ENCODE measurements at regions not wholly inside any gene's neighbourhood (a gene's known extent, or its start where the extent isn't known, plus 50 kb on each side); places are given as distances from the start of the nearest gene placed in this dataset.
"Not testable (repeated sequence)": the region's sequence is repeated elsewhere in the genome, so short reads cannot be mapped to it uniquely, and the experiment has no call there.

GRCh38 chr22:23494930-23495266 lies 85.2 kb downstream of the IGLL1 start:
- H3K9me3 Mint-ChIP-seq = no peaks in the 10 kb centered on the region
- no peaks in the 10 kb centered on the region for H3K36me3 Mint-ChIP-seq (ENCODE audit: low read depth)
- peak overlapping the region; percentile 14 for H3K27ac Mint-ChIP-seq
- H3K4me3 Mint-ChIP-seq = no peak overlapping the region
- H3K27me3 Mint-ChIP-seq = no peaks in the 10 kb centered on the region
- peaks cover 14% of the 10 kb centered on the region for H3K4me1 Mint-ChIP-seq (ENCODE audit: low read depth)

GRCh38 chr22:23485490-23485889 lies 94.6 kb downstream of the IGLL1 start:
- no peaks in the 10 kb centered on the region for H3K36me3 Mint-ChIP-seq (ENCODE audit: low read depth)

DNA sequence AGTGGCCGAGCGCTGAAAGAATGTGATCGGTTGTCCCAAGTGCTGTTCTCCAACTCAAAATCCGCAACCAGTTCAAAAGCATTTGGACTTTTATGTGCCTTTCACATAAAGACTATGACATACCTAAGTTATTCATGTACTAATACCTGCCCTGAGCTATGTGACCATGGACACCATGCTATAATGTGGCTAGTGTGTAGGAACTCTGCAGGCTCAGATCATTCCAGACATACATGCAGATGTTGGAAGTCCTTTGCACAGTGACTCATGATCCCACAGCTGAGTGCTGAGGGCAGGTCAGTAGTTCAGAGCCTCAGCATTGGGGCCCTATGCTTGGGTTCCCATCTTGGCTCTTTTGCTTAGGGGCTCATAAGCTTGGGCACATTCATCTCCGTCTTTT lies 95.4 kb downstream of the IGLL1 start:
- H3K27ac Mint-ChIP-seq = no peak overlapping the region
- no peak overlapping the region for H3K4me3 Mint-ChIP-seq
- no peaks in the 10 kb centered on the region for H3K9me3 Mint-ChIP-seq
- peaks cover 11% of the 10 kb centered on the region for H3K27me3 Mint-ChIP-seq
- H3K4me1 Mint-ChIP-seq (ENCODE audit: low read depth) = peaks cover 5% of the 10 kb centered on the region
- no peaks in the 10 kb centered on the region for H3K36me3 Mint-ChIP-seq (ENCODE audit: low read depth)

More at GRCh38 chr22:23485490-23485889, 94.6 kb downstream of the IGLL1 start:
- peaks cover 11% of the 10 kb centered on the region for H3K27me3 Mint-ChIP-seq
- no peak overlapping the region for H3K27ac Mint-ChIP-seq
- H3K4me1 Mint-ChIP-seq (ENCODE audit: low read depth) = peaks cover 5% of the 10 kb centered on the region
- no peak overlapping the region for H3K4me3 Mint-ChIP-seq
- H3K9me3 Mint-ChIP-seq = no peaks in the 10 kb centered on the region

DNA sequence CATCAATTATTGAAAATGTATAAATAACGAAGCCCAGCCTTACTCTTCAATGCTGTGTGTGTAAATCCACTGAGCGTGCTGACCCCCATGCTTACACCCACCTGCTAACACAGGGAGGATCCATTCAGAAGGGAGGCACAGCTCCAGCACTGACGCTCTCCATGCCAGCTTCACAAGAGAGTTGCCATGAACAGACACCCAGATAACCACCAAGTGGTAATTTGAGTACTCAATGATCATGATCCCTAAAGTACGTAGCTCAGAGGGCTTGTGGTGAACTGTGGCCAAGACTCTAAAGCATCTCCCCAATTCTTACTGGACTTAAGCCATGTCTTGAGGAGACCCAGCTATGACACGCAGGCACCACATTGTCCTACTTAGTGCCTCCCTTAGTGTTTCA lies 98.7 kb downstream of the IGLL1 start:
- Mint-ChIP-seq H3K27ac (no peak overlapping the region), H3K4me1 (ENCODE audit: low read depth) (no peaks in the 10 kb centered on the region), H3K9me3 (no peaks in the 10 kb centered on the region), H3K36me3 (ENCODE audit: low read depth) (no peaks in the 10 kb centered on the region), H3K27me3 (peaks cover 5% of the 10 kb centered on the region), H3K4me3 (no peak overlapping the region)

DNA sequence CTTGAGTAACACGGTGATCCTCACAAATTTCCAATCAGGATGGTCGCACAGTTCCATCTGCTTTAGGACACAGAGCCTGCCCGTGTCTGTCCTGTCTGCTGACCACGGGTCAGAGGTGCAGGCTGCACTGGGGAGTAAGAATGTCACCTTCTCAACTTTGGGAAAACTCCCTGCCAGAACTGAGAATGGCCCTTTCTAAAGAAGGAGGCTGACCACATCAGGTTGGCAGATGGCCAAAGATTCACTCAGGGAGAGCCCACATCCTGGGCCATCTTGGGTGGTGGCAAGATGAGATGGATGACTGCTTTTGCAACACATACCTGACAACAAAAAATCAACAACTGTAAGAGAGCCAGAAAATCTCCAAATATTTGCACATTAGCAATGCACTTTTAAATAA lies 101.9 kb downstream of the IGLL1 start:
- no peak overlapping the region for H3K4me3 Mint-ChIP-seq
- H3K9me3 Mint-ChIP-seq = no peaks in the 10 kb centered on the region
- no peaks in the 10 kb centered on the region for H3K36me3 Mint-ChIP-seq (ENCODE audit: low read depth)
- H3K27ac Mint-ChIP-seq = no peak overlapping the region
- H3K27me3 Mint-ChIP-seq = no peaks in the 10 kb centered on the region
- no peaks in the 10 kb centered on the region for H3K4me1 Mint-ChIP-seq (ENCODE audit: low read depth)

DNA sequence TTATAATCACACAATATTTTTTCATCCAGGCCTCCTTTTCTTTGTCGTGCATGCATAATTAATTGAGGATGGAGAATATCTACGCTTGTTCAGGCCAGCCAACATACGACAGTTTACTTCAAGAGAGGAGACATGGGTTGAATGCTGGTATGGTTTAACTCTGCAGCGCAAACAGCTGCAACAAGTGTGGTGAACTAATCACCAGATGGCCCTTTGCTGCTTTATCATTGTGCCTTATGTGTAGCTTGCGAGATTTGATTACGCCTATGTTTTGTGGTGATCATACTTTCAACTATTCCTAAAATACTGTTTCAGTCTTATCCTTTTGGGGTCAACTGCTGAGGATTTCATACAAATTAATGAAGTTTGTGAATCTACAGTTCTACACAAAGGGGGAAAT lies 105.6 kb downstream of the IGLL1 start:
- H3K27ac Mint-ChIP-seq; H3K27me3 Mint-ChIP-seq; H3K9me3 Mint-ChIP-seq; H3K4me1 Mint-ChIP-seq (ENCODE audit: low read depth); H3K36me3 Mint-ChIP-seq (ENCODE audit: low read depth); H3K4me3 Mint-ChIP-seq: not testable (repeated sequence)

GRCh38 chr22:23473901-23474300 lies 106.2 kb downstream of the IGLL1 start:
- Mint-ChIP-seq H3K27ac (no peak overlapping the region), H3K9me3 (no peaks in the 10 kb centered on the region)

GRCh38 chr22:23472376-23472775 lies 107.7 kb downstream of the IGLL1 start:
- H3K27ac Mint-ChIP-seq; H3K27me3 Mint-ChIP-seq; H3K4me3 Mint-ChIP-seq; H3K4me1 Mint-ChIP-seq (ENCODE audit: low read depth); H3K36me3 Mint-ChIP-seq (ENCODE audit: low read depth); H3K9me3 Mint-ChIP-seq: not testable (repeated sequence)

More at GRCh38 chr22:23473901-23474300, 106.2 kb downstream of the IGLL1 start:
- Mint-ChIP-seq H3K4me3 (no peak overlapping the region), H3K4me1 (ENCODE audit: low read depth) (no peaks in the 10 kb centered on the region), H3K27me3 (no peaks in the 10 kb centered on the region), H3K36me3 (ENCODE audit: low read depth) (no peaks in the 10 kb centered on the region)

DNA sequence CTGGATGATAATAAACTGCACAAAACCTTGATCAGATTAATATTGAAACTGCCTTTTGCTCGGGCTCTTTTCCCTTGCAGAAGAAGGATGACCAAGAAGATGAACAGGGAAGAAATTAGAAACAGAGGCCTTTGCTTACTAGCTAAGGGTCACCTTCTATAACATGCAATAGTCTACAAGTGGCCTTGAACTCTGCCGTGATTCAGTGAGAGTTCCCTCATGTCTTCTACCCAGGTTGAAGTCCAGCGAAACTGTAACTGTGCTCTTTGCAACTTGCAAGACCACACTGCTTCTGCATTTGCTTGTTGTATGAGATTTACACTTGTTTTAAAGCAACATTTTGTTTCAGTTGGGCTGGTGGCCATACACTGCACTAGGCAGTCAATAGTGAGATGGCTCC lies 108.4 kb downstream of the IGLL1 start:
- no peak overlapping the region for H3K4me3 Mint-ChIP-seq
- H3K27me3 Mint-ChIP-seq = no peaks in the 10 kb centered on the region
- no peak overlapping the region for H3K27ac Mint-ChIP-seq
- no peaks in the 10 kb centered on the region for H3K4me1 Mint-ChIP-seq (ENCODE audit: low read depth)
- no peaks in the 10 kb centered on the region for H3K9me3 Mint-ChIP-seq
- no peaks in the 10 kb centered on the region for H3K36me3 Mint-ChIP-seq (ENCODE audit: low read depth)

DNA sequence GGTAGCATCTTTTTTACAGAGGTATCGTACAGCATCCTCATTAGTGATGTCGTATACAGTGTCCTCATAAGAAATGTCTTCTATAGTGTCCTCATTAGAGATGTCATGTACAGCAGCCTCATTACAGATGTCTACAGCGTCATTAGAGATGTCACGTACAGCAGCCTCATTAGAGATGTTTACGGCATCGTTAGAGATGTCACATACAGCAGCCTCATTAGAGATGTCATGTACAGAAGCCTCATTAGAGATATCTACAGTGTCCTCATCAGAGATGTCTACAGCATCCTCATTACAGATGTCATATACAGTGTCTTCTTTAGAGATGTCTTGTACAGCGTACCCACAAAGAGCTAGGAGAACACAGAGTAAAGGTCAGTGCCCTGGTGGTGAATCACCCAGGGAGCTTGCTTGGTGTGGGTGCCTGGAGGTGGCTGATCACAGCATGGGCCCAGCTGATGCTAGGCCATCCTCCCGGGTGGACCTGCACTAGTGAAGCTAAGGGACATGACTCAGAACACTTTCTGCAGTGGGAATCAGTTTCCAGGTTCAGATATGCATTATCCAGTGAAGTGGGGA lies 109.2 kb downstream of the IGLL1 start:
- no peaks in the 10 kb centered on the region for H3K4me1 Mint-ChIP-seq (ENCODE audit: low read depth)
- no peaks in the 10 kb centered on the region for H3K9me3 Mint-ChIP-seq
- H3K27me3 Mint-ChIP-seq = no peaks in the 10 kb centered on the region
- no peak overlapping the region for H3K27ac Mint-ChIP-seq
- H3K36me3 Mint-ChIP-seq (ENCODE audit: low read depth) = no peaks in the 10 kb centered on the region
- H3K4me3 Mint-ChIP-seq = no peak overlapping the region

DNA sequence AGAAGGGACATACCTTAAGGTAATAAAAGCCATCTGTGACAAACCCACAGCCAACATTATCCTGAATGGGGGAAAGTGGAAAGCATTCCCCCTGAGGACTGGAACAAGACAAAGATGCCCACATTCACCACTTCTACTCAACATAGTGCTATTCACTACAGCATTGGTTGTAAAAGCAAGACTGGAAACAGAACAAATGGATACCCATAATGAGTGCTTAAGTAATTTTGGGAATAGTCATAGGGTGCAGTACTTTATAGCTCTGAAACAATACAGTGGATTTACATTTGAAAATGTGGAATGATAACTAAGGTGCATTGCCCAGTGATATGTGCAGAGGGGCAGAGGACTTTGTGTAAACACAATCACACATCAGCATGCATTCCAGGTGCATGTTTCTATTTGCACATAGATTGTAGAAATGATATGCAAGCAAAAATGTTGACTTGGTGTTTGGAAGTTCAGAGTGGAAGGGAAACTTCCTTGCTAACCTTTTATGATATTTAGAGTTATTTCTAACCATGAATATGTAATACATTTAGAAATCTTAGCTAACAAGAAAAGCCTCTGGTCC lies 112.3 kb downstream of the IGLL1 start:
- no peaks in the 10 kb centered on the region for H3K36me3 Mint-ChIP-seq (ENCODE audit: low read depth)
- H3K4me3 Mint-ChIP-seq = no peak overlapping the region
- H3K4me1 Mint-ChIP-seq (ENCODE audit: low read depth) = no peaks in the 10 kb centered on the region
- H3K9me3 Mint-ChIP-seq = no peaks in the 10 kb centered on the region
- no peak overlapping the region for H3K27ac Mint-ChIP-seq
- peaks cover 8% of the 10 kb centered on the region for H3K27me3 Mint-ChIP-seq

- Mint-ChIP-seq H3K9me3 (no peaks in the 10 kb centered on the region), H3K27ac (no peak overlapping the region), H3K36me3 (ENCODE audit: low read depth) (no peaks in the 10 kb centered on the region), H3K4me1 (ENCODE audit: low read depth) (no peaks in the 10 kb centered on the region), H3K4me3 (no peak overlapping the region), H3K27me3 (peaks cover 14% of the 10 kb centered on the region)
Measured at GRCh38 chr22:23466351-23466750, 113.7 kb downstream of the IGLL1 start.

GRCh38 chr22:23464796-23465195 lies 115.3 kb downstream of the IGLL1 start:
- not testable (repeated sequence) for H3K9me3 Mint-ChIP-seq; H3K27ac Mint-ChIP-seq; H3K36me3 Mint-ChIP-seq (ENCODE audit: low read depth); H3K4me1 Mint-ChIP-seq (ENCODE audit: low read depth); H3K4me3 Mint-ChIP-seq
- peaks cover 14% of the 10 kb centered on the region for H3K27me3 Mint-ChIP-seq

DNA sequence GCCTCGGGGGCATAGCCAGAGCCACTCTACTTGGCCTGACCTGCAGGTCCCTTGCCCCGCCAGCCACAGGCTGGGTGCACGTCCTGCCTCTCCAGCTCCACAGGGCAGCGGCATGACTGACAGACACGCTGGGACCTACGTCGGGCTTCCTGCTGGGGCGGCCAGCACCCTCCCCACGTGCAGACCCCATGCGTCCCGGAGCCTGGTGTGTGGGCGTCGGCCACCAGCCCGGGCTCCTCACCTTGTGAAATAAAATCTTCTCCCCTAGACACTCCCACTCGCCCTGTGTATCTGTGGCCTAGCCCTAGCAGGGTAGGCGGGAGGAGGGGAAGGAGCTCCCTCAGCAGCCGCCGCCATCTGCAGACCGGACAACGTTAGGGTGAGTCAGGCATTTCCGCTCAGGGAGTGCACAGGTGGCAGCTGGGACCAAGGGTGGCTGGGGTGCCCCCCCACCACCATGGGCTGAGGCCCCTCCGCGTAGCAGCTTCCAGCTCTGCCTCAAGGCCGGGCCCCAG lies 119.5 kb downstream of the IGLL1 start:
- H3K36me3 Mint-ChIP-seq (ENCODE audit: low read depth); H3K27ac Mint-ChIP-seq; H3K4me3 Mint-ChIP-seq; H3K9me3 Mint-ChIP-seq: not testable (repeated sequence)
- peaks cover 30% of the 10 kb centered on the region for H3K27me3 Mint-ChIP-seq
- H3K4me1 Mint-ChIP-seq (ENCODE audit: low read depth) = peaks cover 11% of the 10 kb centered on the region

DNA sequence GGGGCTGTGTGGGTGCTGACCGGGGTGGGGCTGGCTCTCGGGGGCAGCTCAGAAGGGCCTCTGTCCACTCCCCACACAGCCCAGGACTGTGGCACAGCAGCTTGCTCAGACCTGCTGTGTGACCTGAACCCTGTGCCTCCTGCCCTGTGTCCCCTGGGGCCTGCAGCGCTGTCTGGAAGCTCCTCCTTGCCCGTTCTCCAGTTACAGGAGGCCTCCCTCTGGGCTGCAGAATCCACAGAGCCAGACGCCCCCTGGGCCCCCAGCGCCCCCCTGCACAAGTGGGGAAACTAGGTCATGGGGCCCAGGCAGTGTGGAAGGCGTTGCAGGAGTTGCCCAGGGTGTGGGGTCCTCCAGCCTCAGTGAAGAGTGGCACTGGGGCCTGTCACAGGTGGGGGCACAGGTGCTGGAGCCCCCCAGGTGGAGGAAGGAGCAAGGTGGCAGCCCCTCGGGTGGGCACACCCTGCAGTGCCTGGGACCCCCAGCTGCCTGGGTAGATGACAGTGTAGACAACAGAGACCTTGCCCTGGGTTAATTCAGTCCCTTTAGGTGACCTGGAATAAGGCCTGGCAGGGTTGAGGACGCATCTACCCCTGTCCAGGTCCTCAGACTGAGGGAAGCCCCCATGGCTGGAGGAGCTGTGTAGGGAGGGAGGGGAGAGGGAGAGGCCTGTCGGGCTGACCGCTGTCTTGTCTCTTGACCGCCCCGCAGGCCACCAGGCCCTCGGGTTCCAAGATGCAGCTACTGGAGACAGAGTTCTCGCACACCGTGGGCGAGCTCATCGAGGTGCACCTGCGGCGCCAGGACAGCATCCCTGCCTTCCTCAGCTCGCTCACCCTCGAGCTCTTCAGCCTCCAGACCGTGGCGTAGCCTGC lies 120.2 kb downstream of the IGLL1 start:
- peaks cover 11% of the 10 kb centered on the region for H3K4me1 Mint-ChIP-seq (ENCODE audit: low read depth)
- H3K9me3 Mint-ChIP-seq; H3K36me3 Mint-ChIP-seq (ENCODE audit: low read depth); H3K27ac Mint-ChIP-seq; H3K4me3 Mint-ChIP-seq: not testable (repeated sequence)
- peaks cover 30% of the 10 kb centered on the region for H3K27me3 Mint-ChIP-seq

All from stimulated activated naive CD8-positive, alpha-beta T cell treated with anti-CD3 and anti-CD28 coated beads, Interleukin-15, Interleukin-2, amounts not matched to agents 100 ng/mL and 50 ng/mL, for 24 hours (primary cell).